HEK293 (cell line): ENCODE measurements at regions not wholly inside any gene's neighbourhood (a gene's known extent, or its start where the extent isn't known, plus 50 kb on each side); places are given as distances from the start of the nearest gene placed in this dataset.
A peak's percentile ranks its signal among the peaks of the same experiment; 100 is the strongest.

Source experiments
- CTCF ChIA-PET: fragments of 350-600 bp; formaldehyde crosslinking; extraction: SDS; loops from one replicate; lab custom pipeline; 2021; ENCODE audit warnings: antibody characterized with exemption; lab: Yijun Ruan, JAX
- POLR2A ChIA-PET: fragments of 300-600 bp; formaldehyde crosslinking; extraction: SDS; loops from one replicate; lab custom pipeline; 2020; ENCODE audit warnings: antibody characterized with exemption, inconsistent platforms; lab: Yijun Ruan, JAX
- H3K27ac ChIP-seq: fragments of 200-500 bp; sonication (Bioruptor generic); 2 replicates; pipeline ENCODE4 v1.5.1; 2014; ENCODE audit warnings: low read depth, low read length, control low read depth, inconsistent platforms; ENCODE audit errors: extremely low read depth
- H3K36me3 ChIP-seq, 2 experiments: fragments of 200-500 bp in 1 of 2; sonication (Bioruptor generic) in 1 of 2; 1 replicate in 1 of 2; 2 replicates in 1 of 2; pipeline ENCODE4 v1.5.1; 2014 to 2017; ENCODE audit warnings: inconsistent platforms in 2 of 2, low read length in 2 of 2; ENCODE audit not compliant: control insufficient read depth in 2 of 2, insufficient read depth in 1 of 2
- H3K4me1 ChIP-seq: fragments of 200-500 bp; sonication (Bioruptor generic); 2 replicates; pipeline ENCODE4 v1.5.1; 2014; ENCODE audit warnings: mild to moderate bottlenecking, low read length, inconsistent platforms; ENCODE audit not compliant: control insufficient read depth, insufficient read depth
- H3K4me3 ChIP-seq: 2 replicates; pipeline ENCODE4 v1.5.1; 2011; ENCODE audit warnings: low read depth, mild to moderate bottlenecking, control low read depth, low read length, moderate library complexity
- H3K9me3 ChIP-seq: fragments of 200-500 bp; sonication (Bioruptor generic); 2 replicates; pipeline ENCODE4 v1.5.1; 2014; ENCODE audit warnings: low read depth, low read length, inconsistent platforms; ENCODE audit not compliant: control insufficient read depth, insufficient read depth
- KLF8 ChIP-seq: fragments of 450-650 bp; formaldehyde crosslinking; IDR thresholded peaks from 2 replicates; pipeline ENCODE4 v1.5.1; 2016; ENCODE audit warnings: missing biosample characterization, missing genetic modification characterization
- OSR2 ChIP-seq: fragments of 450-650 bp; formaldehyde crosslinking; IDR thresholded peaks from 2 replicates; pipeline ENCODE4 v1.5.1; 2016; ENCODE audit warnings: missing biosample characterization, missing genetic modification characterization
- PRDM2 ChIP-seq: fragments of 450-650 bp; formaldehyde crosslinking; IDR thresholded peaks from 2 replicates; pipeline ENCODE4 v1.5.1; 2016; ENCODE audit warnings: missing biosample characterization, missing genetic modification characterization, borderline replicate concordance
- ZBTB17 ChIP-seq: fragments of 450-650 bp; formaldehyde crosslinking; IDR thresholded peaks from 2 replicates; pipeline ENCODE4 v1.5.1; 2016; ENCODE audit warnings: missing biosample characterization, missing genetic modification characterization
- ZBTB26 ChIP-seq: fragments of 450-650 bp; formaldehyde crosslinking; optimal IDR thresholded peaks from 2 replicates; pipeline ENCODE3; 2016; ENCODE audit warnings: missing biosample characterization, mild to moderate bottlenecking, missing genetic modification characterization
- ZIC2 ChIP-seq: fragments of 450-650 bp; formaldehyde crosslinking; IDR thresholded peaks from 2 replicates; pipeline ENCODE4 v1.5.1; 2016; ENCODE audit warnings: missing biosample characterization, missing genetic modification characterization
- ZNF529 ChIP-seq: fragments of 450-650 bp; formaldehyde crosslinking; IDR thresholded peaks from 2 replicates; pipeline ENCODE4 v1.5.1; 2017; ENCODE audit warnings: missing genetic modification characterization, missing biosample characterization; ENCODE audit not compliant: insufficient replicate concordance
- ZNF624 ChIP-seq: fragments of 450-650 bp; formaldehyde crosslinking; IDR thresholded peaks from 2 replicates; pipeline ENCODE4 v1.5.1; 2017; ENCODE audit warnings: missing biosample characterization, missing genetic modification characterization
- ZSCAN30 ChIP-seq: fragments of 450-650 bp; IDR thresholded peaks from 2 replicates; pipeline ENCODE4 v1.5.1; 2018; ENCODE audit warnings: missing biosample characterization, mild to moderate bottlenecking, missing genetic modification characterization, moderate library complexity
- ZSCAN5A ChIP-seq: fragments of 450-650 bp; formaldehyde crosslinking; IDR thresholded peaks from 2 replicates; pipeline ENCODE4 v1.5.1; 2016; ENCODE audit warnings: missing biosample characterization, missing genetic modification characterization
- TF ChIP-seq, protein P1 (sequence below): fragments of 450-650 bp; formaldehyde crosslinking; IDR thresholded peaks from 2 replicates; pipeline ENCODE4 v1.5.1; 2016; ENCODE audit warnings: missing biosample characterization, missing genetic modification characterization
- TF ChIP-seq, protein P2 (sequence below): fragments of 450-650 bp; formaldehyde crosslinking; IDR thresholded peaks from 2 replicates; pipeline ENCODE4 v1.5.1; 2017; ENCODE audit warnings: missing biosample characterization, missing genetic modification characterization
- TF ChIP-seq, protein P3 (sequence below): fragments of 450-650 bp; IDR thresholded peaks from 2 replicates; pipeline ENCODE4 v1.5.1; 2018; ENCODE audit warnings: missing biosample characterization, mild to moderate bottlenecking, missing genetic modification characterization
- TF ChIP-seq, protein P4 (sequence below): fragments of 450-650 bp; formaldehyde crosslinking; IDR thresholded peaks from 2 replicates; pipeline ENCODE4 v1.5.1; 2016; ENCODE audit warnings: missing biosample characterization, missing genetic modification characterization

- Histone ChIP-seq H3K4me1 (peaks cover 13% of the 10 kb centered on the region), H3K27ac (no peak overlapping the region), H3K4me3 (no peak overlapping the region), H3K36me3 (no peaks in the 10 kb centered on the region), H3K9me3 (no peaks in the 10 kb centered on the region)
- TF ChIP-seq OSR2 (tag by site-specific recombination) (no peak), ZSCAN30 (tag by site-specific recombination) (no peak)
- TF ChIP-seq, protein P1, sequence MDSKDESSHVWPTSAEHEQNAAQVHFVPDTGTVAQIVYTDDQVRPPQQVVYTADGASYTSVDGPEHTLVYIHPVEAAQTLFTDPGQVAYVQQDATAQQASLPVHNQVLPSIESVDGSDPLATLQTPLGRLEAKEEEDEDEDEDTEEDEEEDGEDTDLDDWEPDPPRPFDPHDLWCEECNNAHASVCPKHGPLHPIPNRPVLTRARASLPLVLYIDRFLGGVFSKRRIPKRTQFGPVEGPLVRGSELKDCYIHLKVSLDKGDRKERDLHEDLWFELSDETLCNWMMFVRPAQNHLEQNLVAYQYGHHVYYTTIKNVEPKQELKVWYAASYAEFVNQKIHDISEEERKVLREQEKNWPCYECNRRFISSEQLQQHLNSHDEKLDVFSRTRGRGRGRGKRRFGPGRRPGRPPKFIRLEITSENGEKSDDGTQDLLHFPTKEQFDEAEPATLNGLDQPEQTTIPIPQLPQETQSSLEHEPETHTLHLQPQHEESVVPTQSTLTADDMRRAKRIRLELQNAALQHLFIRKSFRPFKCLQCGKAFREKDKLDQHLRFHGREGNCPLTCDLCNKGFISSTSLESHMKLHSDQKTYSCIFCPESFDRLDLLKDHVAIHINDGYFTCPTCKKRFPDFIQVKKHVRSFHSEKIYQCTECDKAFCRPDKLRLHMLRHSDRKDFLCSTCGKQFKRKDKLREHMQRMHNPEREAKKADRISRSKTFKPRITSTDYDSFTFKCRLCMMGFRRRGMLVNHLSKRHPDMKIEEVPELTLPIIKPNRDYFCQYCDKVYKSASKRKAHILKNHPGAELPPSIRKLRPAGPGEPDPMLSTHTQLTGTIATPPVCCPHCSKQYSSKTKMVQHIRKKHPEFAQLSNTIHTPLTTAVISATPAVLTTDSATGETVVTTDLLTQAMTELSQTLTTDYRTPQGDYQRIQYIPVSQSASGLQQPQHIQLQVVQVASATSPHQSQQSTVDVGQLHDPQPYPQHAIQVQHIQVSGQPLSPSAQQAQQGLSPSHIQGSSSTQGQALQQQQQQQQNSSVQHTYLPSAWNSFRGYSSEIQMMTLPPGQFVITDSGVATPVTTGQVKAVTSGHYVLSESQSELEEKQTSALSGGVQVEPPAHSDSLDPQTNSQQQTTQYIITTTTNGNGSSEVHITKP (tag by site-specific recombination) = peak; percentile 37; the same call in 1 of the 2 replicates
- POLR2A ChIA-PET = no interaction called here
- CTCF ChIA-PET = interaction anchor here (0.6 to 4.0 kb wide), 3 partner anchors 28 to 730 kb away, joined by 3 to 15 read pairs (median 3); no protein-coding TSS in a partner anchor
These were observed 158.0 kb downstream of the TM9SF2 start for GRCh38 chr13:99659226-99659625.

- Histone ChIP-seq H3K27ac (no peak overlapping the region; the same call in 1 of the 2 replicates), H3K4me1 (peaks cover 13% of the 10 kb centered on the region), H3K36me3 (no peaks in the 10 kb centered on the region), H3K4me3 (no peak overlapping the region), H3K9me3 (no peaks in the 10 kb centered on the region)
- CTCF ChIA-PET = interaction anchor here (0.6 to 4.0 kb wide), 5 partner anchors 242 to 1469 kb away, joined by 3 to 15 read pairs (median 3); no protein-coding TSS in a partner anchor
- POLR2A ChIA-PET = no interaction called here
- no peak for TF ChIP-seq ZSCAN5A (tag by site-specific recombination)
- no peak for TF ChIP-seq ZBTB26 (tag by site-specific recombination)
- TF ChIP-seq ZNF529 (tag by site-specific recombination) = no peak
- TF ChIP-seq, protein P2, sequence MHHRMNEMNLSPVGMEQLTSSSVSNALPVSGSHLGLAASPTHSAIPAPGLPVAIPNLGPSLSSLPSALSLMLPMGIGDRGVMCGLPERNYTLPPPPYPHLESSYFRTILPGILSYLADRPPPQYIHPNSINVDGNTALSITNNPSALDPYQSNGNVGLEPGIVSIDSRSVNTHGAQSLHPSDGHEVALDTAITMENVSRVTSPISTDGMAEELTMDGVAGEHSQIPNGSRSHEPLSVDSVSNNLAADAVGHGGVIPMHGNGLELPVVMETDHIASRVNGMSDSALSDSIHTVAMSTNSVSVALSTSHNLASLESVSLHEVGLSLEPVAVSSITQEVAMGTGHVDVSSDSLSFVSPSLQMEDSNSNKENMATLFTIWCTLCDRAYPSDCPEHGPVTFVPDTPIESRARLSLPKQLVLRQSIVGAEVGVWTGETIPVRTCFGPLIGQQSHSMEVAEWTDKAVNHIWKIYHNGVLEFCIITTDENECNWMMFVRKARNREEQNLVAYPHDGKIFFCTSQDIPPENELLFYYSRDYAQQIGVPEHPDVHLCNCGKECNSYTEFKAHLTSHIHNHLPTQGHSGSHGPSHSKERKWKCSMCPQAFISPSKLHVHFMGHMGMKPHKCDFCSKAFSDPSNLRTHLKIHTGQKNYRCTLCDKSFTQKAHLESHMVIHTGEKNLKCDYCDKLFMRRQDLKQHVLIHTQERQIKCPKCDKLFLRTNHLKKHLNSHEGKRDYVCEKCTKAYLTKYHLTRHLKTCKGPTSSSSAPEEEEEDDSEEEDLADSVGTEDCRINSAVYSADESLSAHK (tag by site-specific recombination) = no peak
- no peak for TF ChIP-seq ZNF624 (tag by site-specific recombination)
- TF ChIP-seq, protein P3, sequence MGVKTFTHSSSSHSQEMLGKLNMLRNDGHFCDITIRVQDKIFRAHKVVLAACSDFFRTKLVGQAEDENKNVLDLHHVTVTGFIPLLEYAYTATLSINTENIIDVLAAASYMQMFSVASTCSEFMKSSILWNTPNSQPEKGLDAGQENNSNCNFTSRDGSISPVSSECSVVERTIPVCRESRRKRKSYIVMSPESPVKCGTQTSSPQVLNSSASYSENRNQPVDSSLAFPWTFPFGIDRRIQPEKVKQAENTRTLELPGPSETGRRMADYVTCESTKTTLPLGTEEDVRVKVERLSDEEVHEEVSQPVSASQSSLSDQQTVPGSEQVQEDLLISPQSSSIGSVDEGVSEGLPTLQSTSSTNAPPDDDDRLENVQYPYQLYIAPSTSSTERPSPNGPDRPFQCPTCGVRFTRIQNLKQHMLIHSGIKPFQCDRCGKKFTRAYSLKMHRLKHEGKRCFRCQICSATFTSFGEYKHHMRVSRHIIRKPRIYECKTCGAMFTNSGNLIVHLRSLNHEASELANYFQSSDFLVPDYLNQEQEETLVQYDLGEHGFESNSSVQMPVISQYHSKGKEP (tag by site-specific recombination) = no peak
- no peak for TF ChIP-seq PRDM2 (tag by site-specific recombination)
- no peak for TF ChIP-seq OSR2 (tag by site-specific recombination)
- no peak for TF ChIP-seq ZIC2 (tag by site-specific recombination)
- no peak for TF ChIP-seq KLF8 (tag by site-specific recombination)
- TF ChIP-seq ZBTB17 (tag by site-specific recombination) = peak; percentile 34; the same call in 1 of the 2 replicates
- TF ChIP-seq, protein P4, sequence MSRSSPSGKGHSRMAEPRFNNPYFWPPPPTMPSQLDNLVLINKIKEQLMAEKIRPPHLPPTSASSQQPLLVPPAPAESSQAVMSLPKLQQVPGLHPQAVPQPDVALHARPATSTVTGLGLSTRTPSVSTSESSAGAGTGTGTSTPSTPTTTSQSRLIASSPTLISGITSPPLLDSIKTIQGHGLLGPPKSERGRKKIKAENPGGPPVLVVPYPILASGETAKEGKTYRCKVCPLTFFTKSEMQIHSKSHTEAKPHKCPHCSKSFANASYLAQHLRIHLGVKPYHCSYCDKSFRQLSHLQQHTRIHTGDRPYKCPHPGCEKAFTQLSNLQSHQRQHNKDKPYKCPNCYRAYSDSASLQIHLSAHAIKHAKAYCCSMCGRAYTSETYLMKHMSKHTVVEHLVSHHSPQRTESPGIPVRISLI (tag by site-specific recombination) = no peak
These were observed 157.2 kb downstream of the TM9SF2 start for GRCh38 chr13:99658261-99658991.
